Trophoblast cell (in vitro differentiated cells and primary cell): ENCODE measurements at regions not wholly inside any gene's neighbourhood (a gene's known extent, or its start where the extent isn't known, plus 50 kb on each side); places are given as distances from the start of the nearest gene placed in this dataset.

ENCODE experiments used
- DNase-seq, 2 donors: peaks; one replicate each; pipeline ENCODE4 v3.0.0-alpha.2; 2016
- H2AFZ ChIP-seq: 2 replicates; pipeline ENCODE4 v1.6.1; 2013; ENCODE audit warnings: low read length, moderate library complexity, mild to moderate bottlenecking; ENCODE audit not compliant: insufficient read depth, poor library complexity
- H2AK5ac ChIP-seq: 2 replicates; pipeline ENCODE4 v1.6.1; 2013; ENCODE audit warnings: mild to moderate bottlenecking, low read length
- H2BK120ac ChIP-seq: 2 replicates; pipeline ENCODE4 v1.6.1; 2013; ENCODE audit warnings: low read length, mild to moderate bottlenecking, moderate library complexity; ENCODE audit not compliant: insufficient read depth, poor library complexity
- H2BK12ac ChIP-seq: 2 replicates; pipeline ENCODE4 v1.6.1; 2013; ENCODE audit warnings: mild to moderate bottlenecking, low read length, moderate library complexity
- H2BK5ac ChIP-seq: 2 replicates; pipeline ENCODE4 v1.6.1; 2013; ENCODE audit warnings: low read length, low read depth, moderate library complexity, mild to moderate bottlenecking; ENCODE audit not compliant: poor library complexity
- H3K14ac ChIP-seq: 2 replicates; pipeline ENCODE4 v1.6.1; 2013; ENCODE audit warnings: mild to moderate bottlenecking, low read length
- H3K18ac ChIP-seq: 2 replicates; pipeline ENCODE4 v1.6.1; 2013; ENCODE audit warnings: mild to moderate bottlenecking, low read length
- H3K23ac ChIP-seq: 2 replicates; pipeline ENCODE4 v1.6.1; 2013; ENCODE audit warnings: low read length
- H3K27ac ChIP-seq: 2 replicates; pipeline ENCODE4 v1.5.1; 2013; ENCODE audit warnings: low read depth, mild to moderate bottlenecking, inconsistent platforms, low read length, moderate library complexity
- H3K27me3 ChIP-seq: 2 replicates; pipeline ENCODE4 v1.6.1; 2013; ENCODE audit warnings: inconsistent platforms, mild to moderate bottlenecking, low read length, moderate library complexity; ENCODE audit not compliant: insufficient read depth
- H3K36me3 ChIP-seq, 2 experiments: 1 replicate in 1 of 2; 2 replicates in 1 of 2; pipeline ENCODE4 v1.6.1; 2013; ENCODE audit warnings: low read length in 2 of 2, mild to moderate bottlenecking in 2 of 2, moderate library complexity in 1 of 2; ENCODE audit not compliant: insufficient read depth in 2 of 2, control insufficient read depth in 1 of 2
- H3K4ac ChIP-seq: 2 replicates; pipeline ENCODE4 v1.6.1; 2013; ENCODE audit warnings: low read depth, mild to moderate bottlenecking, low read length, moderate library complexity
- H3K4me1 ChIP-seq, 2 experiments: 1 replicate in 1 of 2; 2 replicates in 1 of 2; pipeline ENCODE4 v1.6.1; 2013; ENCODE audit warnings: low read length in 2 of 2, mild to moderate bottlenecking in 2 of 2, moderate library complexity in 1 of 2; ENCODE audit not compliant: insufficient read depth in 2 of 2, control insufficient read depth in 1 of 2
- H3K4me2 ChIP-seq: 2 replicates; pipeline ENCODE4 v1.6.1; 2013; ENCODE audit warnings: inconsistent platforms, mild to moderate bottlenecking, low read length, moderate library complexity
- H3K4me3 ChIP-seq: 2 replicates; pipeline ENCODE4 v1.5.1; 2013; ENCODE audit warnings: mild to moderate bottlenecking, low read depth, low read length, inconsistent platforms
- H3K79me1 ChIP-seq: one replicate; pipeline ENCODE4 v1.6.1; 2013; ENCODE audit warnings: low read length
- H3K79me2 ChIP-seq: 2 replicates; pipeline ENCODE4 v1.6.1; 2013; ENCODE audit warnings: low read length, mild to moderate bottlenecking; ENCODE audit not compliant: control insufficient read depth, insufficient read depth, poor library complexity
- H3K9ac ChIP-seq: 2 replicates; pipeline ENCODE4 v1.6.1; 2013; ENCODE audit warnings: mild to moderate bottlenecking, low read length
- H3K9me3 ChIP-seq: 2 replicates; pipeline ENCODE4 v1.6.1; 2013; ENCODE audit warnings: low read depth, mild to moderate bottlenecking, control low read depth, inconsistent platforms, low read length; ENCODE audit not compliant: insufficient read depth
- H4K12ac ChIP-seq: 2 replicates; pipeline ENCODE4 v1.6.1; 2013; ENCODE audit warnings: low read depth, mild to moderate bottlenecking, low read length, moderate library complexity
- H4K8ac ChIP-seq: 2 replicates; pipeline ENCODE4 v1.6.1; 2013; ENCODE audit warnings: low read depth, mild to moderate bottlenecking, low read length, moderate library complexity
- H4K91ac ChIP-seq: one replicate; pipeline ENCODE4 v1.6.1; 2013; ENCODE audit warnings: low read depth, mild to moderate bottlenecking, low read length, moderate library complexity
- WGBS: extraction: QIAGEN DNeasy Blood & Tissue Kit; methylation state at CpG from one replicate; pipeline ENCODE4 v1.1.7; 2013; ENCODE audit warnings: missing lambda C conversion rate; ENCODE audit not compliant: insufficient read length, insufficient coverage; ENCODE audit errors: extremely low coverage; 5-methylcytosine and 5-hydroxymethylcytosine counted together

GRCh38 chrX:116290359-116290758 is 119.8 kb downstream of the AGTR2 start:
- Histone ChIP-seq H3K4me3 (no peak overlapping the region), H3K9ac (no peak overlapping the region), H4K12ac (no peak overlapping the region), H2AFZ (no peak overlapping the region), H3K79me2 (no peaks in the 10 kb centered on the region), H3K4me1 (no peaks in the 10 kb centered on the region), H3K36me3 (no peaks in the 10 kb centered on the region), H3K27me3 (no peaks in the 10 kb centered on the region), H3K14ac (no peak overlapping the region), H3K9me3 (no peaks in the 10 kb centered on the region), H3K18ac (no peak overlapping the region), H3K4ac (no peak overlapping the region), H3K27ac (no peak overlapping the region), H4K8ac (no peak overlapping the region), H2BK5ac (no peak overlapping the region), H2BK12ac (no peak overlapping the region), H2AK5ac (no peak overlapping the region), H3K23ac (no peak overlapping the region), H3K79me1 (no peaks in the 10 kb centered on the region), H4K91ac (no peak overlapping the region), H2BK120ac (no peak overlapping the region), H3K4me2 (no peak overlapping the region)
- DNase-seq, result no peak
- WGBS, result no CpG with 5 or more reads among the region's 1 CpG

DNA sequence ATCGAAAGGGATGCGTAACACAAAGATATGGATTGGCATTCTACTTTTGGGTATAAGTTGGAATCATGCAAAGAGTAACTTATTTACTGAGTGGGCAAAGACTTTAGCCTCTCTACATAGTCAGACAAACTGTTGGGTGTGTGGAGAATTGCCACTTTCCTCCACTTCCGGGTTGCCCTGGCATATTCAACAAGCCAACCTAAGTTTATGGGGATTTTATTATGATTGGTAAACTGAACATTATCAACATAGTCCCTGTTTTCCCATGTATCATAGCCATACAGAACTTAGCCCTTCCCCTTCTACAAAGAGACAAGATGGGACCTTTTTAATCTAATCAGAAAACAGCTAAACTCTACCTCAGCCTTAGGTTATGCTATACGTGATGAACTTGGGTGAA is 121.6 kb downstream of the AGTR2 start:
- no peaks in the 10 kb centered on the region for H3K4me1 ChIP-seq
- no peak overlapping the region for H2AFZ ChIP-seq
- no peak overlapping the region for H2BK12ac ChIP-seq
- no peak overlapping the region for H3K14ac ChIP-seq
- no peaks in the 10 kb centered on the region for H3K79me1 ChIP-seq
- no peak overlapping the region for H3K23ac ChIP-seq
- no peak overlapping the region for H2BK120ac ChIP-seq
- H3K4me2 ChIP-seq, result no peak overlapping the region
- no peak overlapping the region for H3K4me3 ChIP-seq
- H3K27me3 ChIP-seq, result no peaks in the 10 kb centered on the region
- H3K27ac ChIP-seq, result no peak overlapping the region
- H4K8ac ChIP-seq, result no peak overlapping the region
- no peaks in the 10 kb centered on the region for H3K36me3 ChIP-seq
- H4K91ac ChIP-seq, result no peak overlapping the region
- H3K9ac ChIP-seq, result no peak overlapping the region
- H3K4ac ChIP-seq, result no peak overlapping the region
- H2BK5ac ChIP-seq, result no peak overlapping the region
- no peak overlapping the region for H4K12ac ChIP-seq
- H3K9me3 ChIP-seq, result no peaks in the 10 kb centered on the region
- no peak for DNase-seq
- no peak overlapping the region for H3K18ac ChIP-seq
- H3K79me2 ChIP-seq, result no peaks in the 10 kb centered on the region
- H2AK5ac ChIP-seq, result no peak overlapping the region
- WGBS, result no CpG with 5 or more reads among the region's 4 CpGs

DNA sequence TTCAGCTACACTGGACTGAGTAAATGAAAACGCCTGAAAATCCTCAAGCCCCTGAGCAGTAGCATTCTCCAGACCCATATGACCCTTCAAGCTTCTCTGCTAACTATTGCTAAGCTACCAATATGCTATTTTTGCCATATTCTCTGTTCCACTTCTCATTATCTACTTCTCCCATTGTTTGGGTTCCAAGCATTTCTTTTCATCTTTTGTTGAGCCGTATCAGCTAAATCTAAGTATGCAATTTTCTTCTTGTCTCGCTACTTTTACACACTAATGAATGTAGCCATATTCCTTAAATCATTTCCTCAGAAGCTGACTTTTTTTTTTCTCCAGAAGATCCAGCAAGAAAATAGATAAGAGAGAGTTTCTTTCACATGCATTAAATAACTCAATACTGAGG is 128.4 kb downstream of the AGTR2 start:
- no peaks in the 10 kb centered on the region for H3K36me3 ChIP-seq
- no peak overlapping the region for H3K23ac ChIP-seq
- H3K4me2 ChIP-seq, result no peak overlapping the region
- H3K79me1 ChIP-seq, result no peaks in the 10 kb centered on the region
- no peak overlapping the region for H2BK5ac ChIP-seq
- H4K8ac ChIP-seq, result no peak overlapping the region
- H2AFZ ChIP-seq, result no peak overlapping the region
- no peak overlapping the region for H2AK5ac ChIP-seq
- WGBS, result no CpG with 5 or more reads among the region's 3 CpGs
- H2BK12ac ChIP-seq, result no peak overlapping the region
- no peak overlapping the region for H4K91ac ChIP-seq
- no peak overlapping the region for H3K18ac ChIP-seq
- DNase-seq, result no peak
- no peaks in the 10 kb centered on the region for H3K27me3 ChIP-seq
- no peak overlapping the region for H4K12ac ChIP-seq
- H3K4ac ChIP-seq, result no peak overlapping the region
- no peak overlapping the region for H3K14ac ChIP-seq
- no peaks in the 10 kb centered on the region for H3K79me2 ChIP-seq
- H3K9me3 ChIP-seq, result no peaks in the 10 kb centered on the region
- no peak overlapping the region for H3K9ac ChIP-seq
- H2BK120ac ChIP-seq, result no peak overlapping the region
- H3K4me3 ChIP-seq, result no peak overlapping the region
- H3K27ac ChIP-seq, result no peak overlapping the region
- no peaks in the 10 kb centered on the region for H3K4me1 ChIP-seq

GRCh38 chrX:116306218-116306617 is 130.2 kb upstream of the SLC6A14 start:
- Histone ChIP-seq H3K9ac (no peak overlapping the region), H3K18ac (no peak overlapping the region), H3K79me1 (no peaks in the 10 kb centered on the region), H3K27me3 (no peaks in the 10 kb centered on the region), H4K91ac (no peak overlapping the region), H3K36me3 (no peaks in the 10 kb centered on the region), H3K27ac (no peak overlapping the region), H3K4ac (no peak overlapping the region), H3K14ac (no peak overlapping the region), H4K8ac (no peak overlapping the region), H3K9me3 (no peaks in the 10 kb centered on the region), H3K79me2 (no peaks in the 10 kb centered on the region), H3K4me3 (no peak overlapping the region), H2BK120ac (no peak overlapping the region), H2BK5ac (no peak overlapping the region), H2BK12ac (no peak overlapping the region), H2AK5ac (no peak overlapping the region), H3K4me2 (no peak overlapping the region), H3K23ac (no peak overlapping the region), H3K4me1 (no peaks in the 10 kb centered on the region), H2AFZ (no peak overlapping the region), H4K12ac (no peak overlapping the region)
- no CpG with 5 or more reads among the region's 2 CpGs for WGBS
- DNase-seq, result no peak
